ENCODE measurements at regions not wholly inside any gene's neighbourhood (a gene's known extent, or its start where the extent isn't known, plus 50 kb on each side); places are given as distances from the start of the nearest gene placed in this dataset.

DNA sequence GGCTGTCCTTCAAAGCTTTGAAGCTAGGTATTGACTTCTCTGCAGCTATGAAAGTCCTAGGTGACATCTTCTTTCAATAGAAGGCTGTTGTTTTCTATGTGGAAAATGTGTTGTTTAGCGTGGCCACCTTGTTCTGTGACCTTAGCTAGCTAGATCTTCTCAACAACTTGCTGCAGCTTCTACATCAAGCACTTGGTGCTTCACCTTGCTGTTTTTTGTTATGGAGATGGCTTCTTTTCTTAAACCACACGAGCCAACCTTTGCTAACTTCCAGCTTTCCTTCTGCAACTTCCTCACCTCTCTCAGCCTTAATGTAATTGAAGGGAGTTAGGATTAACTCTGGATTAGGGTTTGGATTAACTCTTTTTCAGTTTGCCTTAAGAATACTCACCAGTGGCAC, 128.6 kb upstream of the MMS22L start:
- Histone ChIP-seq H3K27me3 (ENCODE audit: control insufficient read depth, insufficient read depth, low read length) (no peaks in the 10 kb centered on the region), H3K4me1 (ENCODE audit: control insufficient read depth, insufficient read depth, low read length) (no peaks in the 10 kb centered on the region), H3K36me3 (ENCODE audit: control insufficient read depth, insufficient read depth, low read length) (no peaks in the 10 kb centered on the region), H3K9me3 (replicated peaks; ENCODE audit: control insufficient read depth, low read depth, low read length) (no peaks in the 10 kb centered on the region), H3K4me3 (ENCODE audit: low read length) (no peak overlapping the region), H3K27ac (ENCODE audit: low read length) (no peak overlapping the region)
- DNase-seq, result no peak
- WGBS (ENCODE audit: insufficient coverage), result no CpG with 5 or more reads among the region's 2 CpGs

DNA sequence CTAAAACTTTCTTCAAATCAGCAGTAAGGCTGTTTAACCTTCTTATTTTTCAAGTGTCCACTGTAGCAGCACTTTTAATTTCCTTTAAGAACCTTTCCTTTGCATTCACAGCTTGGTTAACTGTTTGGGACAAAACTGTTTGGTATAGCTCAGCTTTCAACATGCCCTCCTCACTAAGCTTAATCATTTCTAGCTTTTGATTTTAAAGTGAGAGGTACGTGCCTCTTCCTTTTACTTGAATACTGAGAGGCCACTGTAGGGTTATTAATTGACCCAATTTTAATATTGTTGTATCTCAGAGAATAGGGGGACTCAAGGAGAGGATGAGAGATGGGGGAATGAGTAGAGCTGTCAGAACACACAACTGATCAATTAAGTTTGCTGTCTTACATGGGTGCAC, 129.5 kb upstream of the MMS22L start:
- Histone ChIP-seq H3K27me3 (ENCODE audit: control insufficient read depth, insufficient read depth, low read length) (no peaks in the 10 kb centered on the region), H3K4me1 (ENCODE audit: control insufficient read depth, insufficient read depth, low read length) (no peaks in the 10 kb centered on the region), H3K27ac (ENCODE audit: low read length) (no peak overlapping the region), H3K4me3 (ENCODE audit: low read length) (no peak overlapping the region), H3K9me3 (replicated peaks; ENCODE audit: control insufficient read depth, low read depth, low read length) (no peaks in the 10 kb centered on the region), H3K36me3 (ENCODE audit: control insufficient read depth, insufficient read depth, low read length) (no peaks in the 10 kb centered on the region)
- no CpG with 5 or more reads among the region's 1 CpG for WGBS (ENCODE audit: insufficient coverage)
- no peak for DNase-seq

DNA sequence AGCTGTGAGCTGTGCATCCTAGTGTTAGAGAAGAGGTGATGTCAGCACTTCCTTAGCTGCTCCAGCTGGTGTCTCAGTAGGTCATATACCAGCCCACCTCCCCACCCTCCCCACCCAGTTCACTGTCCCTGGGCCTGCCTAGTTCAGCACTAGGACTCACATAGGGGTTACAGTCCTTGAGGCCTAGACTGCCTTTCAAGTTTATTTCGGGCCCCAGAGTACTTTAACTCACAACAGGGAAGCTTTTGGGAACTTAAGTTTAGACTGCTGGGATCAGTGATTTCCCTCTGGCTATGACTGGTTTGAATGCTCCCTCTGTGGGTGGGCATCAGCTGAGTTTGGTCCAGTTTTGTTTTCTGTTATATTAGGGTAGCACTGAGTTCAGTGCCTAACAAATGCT, 139.2 kb upstream of the MMS22L start:
- no peak for DNase-seq

DNA sequence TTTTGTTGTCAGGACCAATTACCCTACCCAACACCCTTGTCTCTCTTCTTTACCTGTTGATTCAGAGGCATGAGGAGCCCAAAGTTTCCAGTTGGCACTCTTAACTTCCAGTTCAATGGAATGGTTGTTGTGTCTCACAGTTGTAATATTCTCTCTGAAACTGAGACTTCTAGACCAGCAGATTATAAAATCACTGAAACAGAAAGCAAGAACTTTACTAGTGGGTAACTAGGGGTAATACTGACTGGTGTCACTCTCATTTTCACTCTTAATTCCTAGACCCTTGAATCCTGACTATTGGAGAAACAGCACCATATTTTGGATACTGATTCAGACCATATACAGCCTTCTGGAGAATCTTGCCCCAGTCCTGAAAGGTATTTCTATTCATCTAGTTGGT, 140.2 kb upstream of the MMS22L start:
- Histone ChIP-seq H3K36me3 (ENCODE audit: control insufficient read depth, insufficient read depth, low read length) (no peaks in the 10 kb centered on the region), H3K27ac (ENCODE audit: low read length) (no peak overlapping the region), H3K4me3 (ENCODE audit: low read length) (no peak overlapping the region), H3K27me3 (ENCODE audit: control insufficient read depth, insufficient read depth, low read length) (no peaks in the 10 kb centered on the region), H3K4me1 (ENCODE audit: control insufficient read depth, insufficient read depth, low read length) (no peaks in the 10 kb centered on the region), H3K9me3 (replicated peaks; ENCODE audit: control insufficient read depth, low read depth, low read length) (no peaks in the 10 kb centered on the region)
- DNase-seq, result no peak

More for the DNA sequence above, 139.2 kb upstream of the MMS22L start:
- H3K4me1 ChIP-seq (ENCODE audit: control insufficient read depth, insufficient read depth, low read length), result no peaks in the 10 kb centered on the region
- no peaks in the 10 kb centered on the region for H3K27me3 ChIP-seq (ENCODE audit: control insufficient read depth, insufficient read depth, low read length)
- no peaks in the 10 kb centered on the region for H3K9me3 ChIP-seq (replicated peaks; ENCODE audit: control insufficient read depth, low read depth, low read length)
- WGBS (ENCODE audit: insufficient coverage), result 60% methylated on average over 1 of the region's 1 CpG
- H3K27ac ChIP-seq (ENCODE audit: low read length), result no peak overlapping the region
- no peaks in the 10 kb centered on the region for H3K36me3 ChIP-seq (ENCODE audit: control insufficient read depth, insufficient read depth, low read length)
- no peak overlapping the region for H3K4me3 ChIP-seq (ENCODE audit: low read length)

DNA sequence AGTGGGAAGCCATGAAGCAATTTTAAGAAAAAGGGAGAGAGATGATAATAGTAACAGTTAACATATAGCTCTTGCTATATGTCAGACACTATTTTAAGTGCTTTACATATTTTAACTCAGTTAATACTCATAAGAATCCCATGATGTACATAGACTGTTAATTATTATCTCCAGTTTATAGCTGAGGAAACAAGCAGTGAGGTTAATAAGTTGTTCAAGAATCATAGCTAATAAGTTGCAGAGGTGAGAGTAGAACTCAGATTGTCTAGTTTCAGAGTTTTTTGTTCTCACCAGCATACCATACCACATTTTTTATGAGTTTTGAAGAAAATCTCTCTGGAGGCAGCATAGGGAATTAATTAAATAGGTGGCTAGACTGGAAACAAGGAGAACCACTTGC, 144.6 kb upstream of the MMS22L start:
- no peaks in the 10 kb centered on the region for H3K9me3 ChIP-seq (replicated peaks; ENCODE audit: control insufficient read depth, low read depth, low read length)
- H3K27ac ChIP-seq (ENCODE audit: low read length), result no peak overlapping the region
- H3K27me3 ChIP-seq (ENCODE audit: control insufficient read depth, insufficient read depth, low read length), result no peaks in the 10 kb centered on the region
- no peak overlapping the region for H3K4me3 ChIP-seq (ENCODE audit: low read length)
- H3K4me1 ChIP-seq (ENCODE audit: control insufficient read depth, insufficient read depth, low read length), result no peaks in the 10 kb centered on the region
- DNase-seq, result no peak
- no peaks in the 10 kb centered on the region for H3K36me3 ChIP-seq (ENCODE audit: control insufficient read depth, insufficient read depth, low read length)

DNA sequence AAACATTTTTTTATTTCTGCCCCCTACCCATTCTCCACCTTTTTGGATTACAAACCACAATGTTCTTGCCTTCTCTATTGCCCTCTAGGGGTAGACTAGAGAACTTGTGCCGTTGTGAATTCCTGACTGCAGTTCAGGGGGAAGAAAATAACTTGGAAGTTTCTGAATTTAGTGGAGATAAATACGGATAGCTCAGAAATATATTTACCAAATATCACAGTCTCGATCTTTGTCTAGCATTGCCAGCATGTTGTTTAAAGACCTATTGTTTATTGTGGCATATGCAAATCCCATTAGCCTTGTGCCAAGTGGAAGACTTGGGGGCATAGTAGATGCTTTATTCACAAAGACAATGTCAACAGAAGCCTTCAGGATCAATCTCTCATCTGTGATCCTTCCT, 154.1 kb upstream of the MMS22L start:
- Histone ChIP-seq H3K27me3 (ENCODE audit: control insufficient read depth, insufficient read depth, low read length) (no peaks in the 10 kb centered on the region), H3K4me3 (ENCODE audit: low read length) (no peak overlapping the region), H3K9me3 (replicated peaks; ENCODE audit: control insufficient read depth, low read depth, low read length) (no peaks in the 10 kb centered on the region), H3K27ac (ENCODE audit: low read length) (no peak overlapping the region), H3K4me1 (ENCODE audit: control insufficient read depth, insufficient read depth, low read length) (no peaks in the 10 kb centered on the region), H3K36me3 (ENCODE audit: control insufficient read depth, insufficient read depth, low read length) (no peaks in the 10 kb centered on the region)
- DNase-seq, result peak; percentile 2
- WGBS (ENCODE audit: insufficient coverage), result no CpG with 5 or more reads among the region's 3 CpGs

DNA sequence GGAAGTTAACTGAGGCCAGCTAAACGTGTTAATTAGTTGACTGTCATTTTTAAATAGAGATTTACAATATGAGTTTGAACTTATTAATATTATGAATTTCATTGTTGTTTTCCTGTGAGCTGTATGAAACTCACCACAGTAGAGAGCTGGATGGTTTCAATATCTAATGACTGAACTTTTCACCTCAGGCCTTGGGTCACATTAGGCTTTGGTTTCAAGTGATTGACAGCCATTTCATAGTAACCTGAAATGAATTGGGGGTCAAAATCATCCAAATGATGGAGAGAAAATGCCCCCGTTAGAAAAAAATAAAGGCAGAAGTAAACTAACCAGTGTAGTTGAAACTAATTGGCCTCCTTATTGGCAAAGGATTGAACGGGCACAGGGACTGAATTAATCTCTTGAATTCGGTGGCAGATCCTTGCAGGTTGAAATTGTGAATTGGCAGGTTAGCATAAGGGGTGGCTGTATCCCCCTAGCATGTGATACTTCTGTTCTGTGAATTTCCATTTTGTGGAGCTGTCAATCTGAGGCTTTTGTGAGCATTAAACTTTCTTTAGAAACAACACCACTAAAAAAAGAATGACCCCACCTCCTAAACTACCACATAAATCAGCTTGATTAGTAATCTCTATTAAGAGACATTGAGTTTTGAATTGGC, 155.1 kb upstream of the MMS22L start:
- Histone ChIP-seq H3K27ac (ENCODE audit: low read length) (no peak overlapping the region), H3K9me3 (replicated peaks; ENCODE audit: control insufficient read depth, low read depth, low read length) (no peaks in the 10 kb centered on the region), H3K4me3 (ENCODE audit: low read length) (no peak overlapping the region), H3K36me3 (ENCODE audit: control insufficient read depth, insufficient read depth, low read length) (no peaks in the 10 kb centered on the region), H3K4me1 (ENCODE audit: control insufficient read depth, insufficient read depth, low read length) (no peaks in the 10 kb centered on the region), H3K27me3 (ENCODE audit: control insufficient read depth, insufficient read depth, low read length) (no peaks in the 10 kb centered on the region)
- WGBS (ENCODE audit: insufficient coverage), result 71% methylated on average over 3 of the region's 4 CpGs
- DNase-seq, result no peak

DNA sequence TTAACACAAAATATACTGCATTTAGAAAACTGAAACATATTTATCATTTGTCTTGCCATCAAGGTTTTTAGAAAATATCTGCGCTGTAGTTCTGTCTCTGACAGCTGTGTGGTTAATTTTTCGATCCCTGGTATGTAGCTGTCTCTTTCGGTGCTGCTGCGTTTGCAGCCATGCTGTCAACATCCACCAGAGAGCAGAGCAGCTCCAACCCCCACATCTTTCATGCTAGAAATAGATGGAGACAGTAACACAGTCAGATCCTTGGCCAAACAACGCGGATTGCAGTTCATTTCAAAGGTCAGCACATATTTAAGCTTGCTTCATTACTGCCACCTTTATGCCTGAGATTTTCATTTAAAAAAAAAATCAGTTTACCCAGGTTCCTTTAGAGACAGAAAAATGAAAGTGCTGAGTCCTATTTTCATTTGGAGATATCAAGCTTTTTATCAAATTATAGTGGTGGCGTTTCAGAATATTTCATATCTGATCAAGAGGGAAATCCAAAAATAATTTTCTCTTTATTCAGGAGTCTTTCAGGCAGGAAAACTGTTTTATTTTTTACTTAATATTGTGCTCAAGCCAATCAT, 157.7 kb upstream of the MMS22L start:
- Histone ChIP-seq H3K4me3 (ENCODE audit: low read length) (no peak overlapping the region), H3K9me3 (replicated peaks; ENCODE audit: control insufficient read depth, low read depth, low read length) (no peaks in the 10 kb centered on the region), H3K36me3 (ENCODE audit: control insufficient read depth, insufficient read depth, low read length) (no peaks in the 10 kb centered on the region), H3K4me1 (ENCODE audit: control insufficient read depth, insufficient read depth, low read length) (no peaks in the 10 kb centered on the region), H3K27ac (ENCODE audit: low read length) (no peak overlapping the region), H3K27me3 (ENCODE audit: control insufficient read depth, insufficient read depth, low read length) (no peaks in the 10 kb centered on the region)
- 7% methylated on average over 2 of the region's 7 CpGs for WGBS (ENCODE audit: insufficient coverage)
- peak; percentile 45 for DNase-seq

DNA sequence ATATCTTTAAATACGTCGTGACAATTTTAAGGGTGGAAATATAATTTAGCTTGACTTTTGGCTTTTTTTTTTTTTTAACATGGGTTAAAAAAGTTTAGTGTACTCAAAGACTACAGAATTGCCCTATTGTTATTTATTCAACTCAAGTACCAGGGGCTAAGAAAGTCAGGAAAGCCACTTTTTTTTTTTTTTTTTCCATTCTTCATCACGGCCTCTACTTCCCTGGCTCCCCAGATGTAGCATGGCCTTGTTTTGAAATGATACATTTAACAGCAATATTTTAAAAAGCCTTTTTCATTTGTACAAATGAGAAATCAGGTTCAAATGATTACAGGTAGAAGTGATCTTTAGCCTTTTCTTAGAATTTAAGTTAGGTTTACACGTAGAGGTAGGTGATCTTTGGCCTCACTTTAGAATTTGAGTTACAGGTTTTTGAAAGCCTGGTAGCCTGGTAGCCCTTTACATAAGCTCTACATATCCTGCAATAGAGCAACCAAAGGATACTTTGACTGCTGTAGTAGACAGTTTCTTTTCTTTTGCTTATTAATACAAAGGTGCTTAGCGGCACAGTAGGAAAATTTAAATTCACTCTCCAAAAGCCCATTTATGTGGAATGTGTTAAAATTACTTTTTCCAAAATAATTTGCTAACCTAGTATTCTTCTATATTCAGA, 160.5 kb upstream of the MMS22L start:
- Histone ChIP-seq H3K9me3 (replicated peaks; ENCODE audit: control insufficient read depth, low read depth, low read length) (no peaks in the 10 kb centered on the region), H3K27ac (ENCODE audit: low read length) (no peak overlapping the region), H3K27me3 (ENCODE audit: control insufficient read depth, insufficient read depth, low read length) (no peaks in the 10 kb centered on the region), H3K36me3 (ENCODE audit: control insufficient read depth, insufficient read depth, low read length) (no peaks in the 10 kb centered on the region), H3K4me1 (ENCODE audit: control insufficient read depth, insufficient read depth, low read length) (no peaks in the 10 kb centered on the region), H3K4me3 (ENCODE audit: low read length) (no peak overlapping the region)
- no peak for DNase-seq
- WGBS (ENCODE audit: insufficient coverage), result no CpG with 5 or more reads among the region's 5 CpGs

DNA sequence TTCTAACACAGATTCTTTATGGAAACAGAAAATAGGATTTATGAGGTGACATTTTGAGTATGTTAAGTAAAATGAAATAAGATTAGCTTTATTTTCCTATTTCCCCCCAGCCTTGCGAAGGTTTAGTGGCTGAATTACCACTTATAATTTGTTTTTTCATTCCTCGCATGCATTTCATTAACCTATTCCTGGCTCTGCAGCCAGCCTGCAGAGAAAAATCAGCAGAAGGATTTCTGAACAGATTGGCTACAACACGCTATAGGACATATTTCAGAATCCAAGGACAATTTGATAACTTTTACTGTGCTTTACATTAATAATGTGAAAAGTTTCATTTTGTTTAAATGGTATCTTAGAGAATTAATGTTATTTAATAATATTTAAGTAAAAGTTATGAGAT, 162.4 kb upstream of the MMS22L start:
- Histone ChIP-seq H3K4me1 (ENCODE audit: control insufficient read depth, insufficient read depth, low read length) (no peaks in the 10 kb centered on the region), H3K36me3 (ENCODE audit: control insufficient read depth, insufficient read depth, low read length) (no peaks in the 10 kb centered on the region), H3K4me3 (ENCODE audit: low read length) (no peak overlapping the region), H3K27me3 (ENCODE audit: control insufficient read depth, insufficient read depth, low read length) (no peaks in the 10 kb centered on the region), H3K27ac (ENCODE audit: low read length) (no peak overlapping the region), H3K9me3 (replicated peaks; ENCODE audit: control insufficient read depth, low read depth, low read length) (no peaks in the 10 kb centered on the region)
- no CpG with 5 or more reads among the region's 3 CpGs for WGBS (ENCODE audit: insufficient coverage)
- DNase-seq, result no peak

Measured in muscle of leg (tissue), 3 donors.